Activated naive CD4-positive, alpha-beta T cell (primary cell): ENCODE measurements at regions not wholly inside any gene's neighbourhood (a gene's known extent, or its start where the extent isn't known, plus 50 kb on each side); places are given as distances from the start of the nearest gene placed in this dataset.

Source experiments
- DNase-seq, 4 experiments: peaks; one replicate each; lab custom pipeline; 2025; lab: John Stamatoyannopoulos, UW

GRCh38 chr14:75371297-75371696 lies 56.5 kb upstream of the JDP2 start:
- no peak for DNase-seq

- no peak for DNase-seq
These were observed 55.6 kb upstream of the JDP2 start for GRCh38 chr14:75372260-75372659.

- no peak for DNase-seq
These were observed 54.7 kb upstream of the JDP2 start for GRCh38 chr14:75373133-75373532.

GRCh38 chr14:75373616-75374015 lies 54.2 kb upstream of the JDP2 start:
- DNase-seq = no peak

- no peak for DNase-seq
These were observed 52.9 kb upstream of the JDP2 start for GRCh38 chr14:75374911-75375310.

GRCh38 chr14:75375983-75376382 lies 51.8 kb upstream of the JDP2 start:
- no peak for DNase-seq
